GM12878 (cell line): ENCODE measurements at regions not wholly inside any gene's neighbourhood (a gene's known extent, or its start where the extent isn't known, plus 50 kb on each side); places are given as distances from the start of the nearest gene placed in this dataset.
A peak's percentile ranks its signal among the peaks of the same experiment; 100 is the strongest.

Experiments
- ATAC-seq: fragments of 200-7000 bp; cut with Tn5 transposase; 3 replicates; pipeline ENCODE4 v1.9.1; 2020; ENCODE audit warnings: mild to moderate bottlenecking, moderate library complexity
- BruUV-seq: library from RNA; stranded (reverse); fragments of 400-500 nt; replicated peaks from 2 replicates; lab custom pipeline; 2021; lab: Mats Ljungman, UMichigan
- CTCF ChIA-PET: fragments of 300-600 bp; sonication (Branson Sonifier 250); formaldehyde crosslinking; extraction: SDS; loops from one replicate; lab custom pipeline; 2021; ENCODE audit warnings: inconsistent platforms; lab: Yijun Ruan, JAX
- POLR2A ChIA-PET: fragments of 350-600 bp; formaldehyde crosslinking; extraction: SDS; loops from one replicate; lab custom pipeline; 2021; ENCODE audit warnings: inconsistent platforms; lab: Charles Lee
- RAD21 ChIA-PET: fragments of 300-600 bp; sonication (Branson Sonifier 250); formaldehyde crosslinking; loops from one replicate; lab custom pipeline; 2023; ENCODE audit warnings: antibody characterized with exemption; ENCODE audit not compliant: unreplicated experiment; lab: Charles Lee
- SMC1A ChIA-PET: fragments of 300-600 bp; sonication (Branson Sonifier 250); formaldehyde crosslinking; loops from one replicate; lab custom pipeline; 2023; ENCODE audit not compliant: unreplicated experiment, uncharacterized antibody; lab: Charles Lee
- DNase-seq: peaks from one replicate; pipeline ENCODE4 v3.0.0-alpha.2; 2011; ENCODE audit warnings: low read depth, low spot score
- FAIRE-seq: peaks from 3 replicates; lab custom pipeline; 2011; peaks lifted over from hg19 to GRCh38; lab: Jason Lieb, UNC
- H2AFZ ChIP-seq: 2 replicates; pipeline ENCODE4 v1.6.0; 2011; ENCODE audit warnings: low read depth, low read length, control low read depth; ENCODE audit not compliant: control insufficient read depth
- H3K27ac ChIP-seq: 2 replicates; pipeline ENCODE4 v1.5.1; 2011; ENCODE audit warnings: control low read depth; ENCODE audit not compliant: control insufficient read depth, insufficient read depth
- H3K27me3 ChIP-seq, 2 experiments: replicated peaks in 1 of 2; 2 replicates each; pipeline versions ENCODE4 v1.6.0 to v1.6.1; 2011; ENCODE audit warnings: low read length in 1 of 2; ENCODE audit not compliant: control insufficient read depth in 2 of 2, insufficient read depth in 2 of 2
- H3K36me3 ChIP-seq, 2 experiments: 2 replicates each; pipeline ENCODE4 v1.5.1; 2011; ENCODE audit warnings: low read length in 1 of 2; ENCODE audit not compliant: control insufficient read depth in 2 of 2, insufficient read depth in 2 of 2
- H3K4me1 ChIP-seq: 2 replicates; pipeline ENCODE4 v1.6.1; 2011; ENCODE audit warnings: mild to moderate bottlenecking, low read length, moderate library complexity, mixed read lengths; ENCODE audit not compliant: control insufficient read depth, insufficient read depth
- H3K4me2 ChIP-seq: 2 replicates; pipeline ENCODE4 v1.6.0; 2011; ENCODE audit warnings: control low read depth; ENCODE audit not compliant: control insufficient read depth, insufficient read depth
- H3K4me3 ChIP-seq: fragments of 200-600 bp; sonication (generic); 2 replicates; pipeline ENCODE4 v1.5.1; 2016
- H3K79me2 ChIP-seq: 2 replicates; pipeline ENCODE4 v1.6.0; 2011; ENCODE audit warnings: low read length; ENCODE audit not compliant: control insufficient read depth, insufficient read depth
- H3K9ac ChIP-seq: 2 replicates; pipeline ENCODE4 v1.8.0; 2011; ENCODE audit warnings: low read length, control low read depth, mixed read lengths; ENCODE audit not compliant: control insufficient read depth, insufficient read depth
- H3K9me3 ChIP-seq: replicated peaks from 3 replicates; pipeline ENCODE4 v1.5.1; 2011; ENCODE audit warnings: mild to moderate bottlenecking, low read length; ENCODE audit not compliant: control insufficient read depth, insufficient read depth
- H4K20me1 ChIP-seq: 2 replicates; pipeline ENCODE4 v1.6.0; 2011; ENCODE audit not compliant: control insufficient read depth, insufficient read depth
- BHLHE40 ChIP-seq, 2 experiments: fragments of 450-650 bp in 1 of 2; IDR thresholded peaks; 2 replicates each; pipeline ENCODE4 v1.6.1; 2011 to 2017; ENCODE audit warnings: low read depth in 2 of 2, borderline replicate concordance in 1 of 2, improper control_type of control experiment in 1 of 2, low read length in 1 of 2, mild to moderate bottlenecking in 1 of 2
- EGR1 ChIP-seq, 2 experiments: IDR thresholded peaks; 1 replicate in 1 of 2; 2 replicates in 1 of 2; pipeline ENCODE4 v1.6.1; 2011 to 2012; ENCODE audit warnings: low read depth in 2 of 2, low read length in 2 of 2, borderline replicate concordance in 1 of 2, mild to moderate bottlenecking in 1 of 2, moderate library complexity in 1 of 2
- EP300 ChIP-seq, 2 experiments: fragments of 150-350 bp in 1 of 2; IDR thresholded peaks; 2 replicates each; pipeline ENCODE4 v1.6.1; 2011 to 2012; ENCODE audit warnings: low read depth in 2 of 2, low read length in 2 of 2, borderline replicate concordance in 1 of 2, improper control_type of control experiment in 1 of 2, inconsistent platforms in 1 of 2; ENCODE audit not compliant: control insufficient read depth in 1 of 2
- ESRRA ChIP-seq: IDR thresholded peaks from 2 replicates; pipeline ENCODE4 v1.6.1; 2012; ENCODE audit warnings: mild to moderate bottlenecking, low read length, improper control_type of control experiment
- MEF2B ChIP-seq: fragments of 450-650 bp; IDR thresholded peaks from 2 replicates; pipeline ENCODE4 v1.6.1; 2018; ENCODE audit warnings: mild to moderate bottlenecking, moderate library complexity; ENCODE audit not compliant: partially characterized antibody, poor library complexity, severe bottlenecking
- MTA2 ChIP-seq: fragments of 450-650 bp; IDR thresholded peaks from 2 replicates; pipeline ENCODE4 v1.6.1; 2016; ENCODE audit warnings: low read depth, mild to moderate bottlenecking, moderate library complexity
- SPI1 ChIP-seq: IDR thresholded peaks from 2 replicates; pipeline ENCODE4 v1.6.1; 2011; ENCODE audit warnings: low read depth, mild to moderate bottlenecking, low read length, moderate library complexity, borderline replicate concordance; ENCODE audit not compliant: insufficient read depth
- SREBF1 ChIP-seq: IDR thresholded peaks from 2 replicates; pipeline ENCODE4 v1.6.1; 2012; ENCODE audit warnings: mild to moderate bottlenecking, low read length
- TBL1XR1 ChIP-seq: IDR thresholded peaks from 2 replicates; pipeline ENCODE4 v1.6.1; 2012; ENCODE audit warnings: low read depth, low read length, improper control_type of control experiment
- WGBS: methylation state at CpG from one replicate; pipeline ENCODE4 v1.1.6; 2016; ENCODE audit warnings: low lambda C conversion rate; ENCODE audit not compliant: insufficient replicate concordance, insufficient coverage; ENCODE audit errors: missing lambda C conversion rate; 5-methylcytosine and 5-hydroxymethylcytosine counted together
- in situ Hi-C: fragments of 300-500 bp; cut with MboI; formaldehyde crosslinking; loops from 9 replicates; pipeline ENCODE4 v1.14.3; 2018; ENCODE audit warnings: mixed read lengths
- intact Hi-C: fragments of 100-400 bp; cut with micrococcal nuclease; formaldehyde crosslinking; loops from one replicate; pipeline ENCODE4 v1.14.2; 2022; ENCODE audit not compliant: unreplicated experiment
- TF ChIP-seq, protein P1 (sequence below): IDR thresholded peaks from 2 replicates; pipeline ENCODE4 v1.6.1; 2012; ENCODE audit warnings: low read depth, low read length, improper control_type of control experiment
- TF ChIP-seq, protein P2 (sequence below): IDR thresholded peaks from 2 replicates; pipeline ENCODE4 v1.6.1; 2011; ENCODE audit warnings: low read depth, mild to moderate bottlenecking, low read length, moderate library complexity, borderline replicate concordance; ENCODE audit errors: extremely low read depth

DNA sequence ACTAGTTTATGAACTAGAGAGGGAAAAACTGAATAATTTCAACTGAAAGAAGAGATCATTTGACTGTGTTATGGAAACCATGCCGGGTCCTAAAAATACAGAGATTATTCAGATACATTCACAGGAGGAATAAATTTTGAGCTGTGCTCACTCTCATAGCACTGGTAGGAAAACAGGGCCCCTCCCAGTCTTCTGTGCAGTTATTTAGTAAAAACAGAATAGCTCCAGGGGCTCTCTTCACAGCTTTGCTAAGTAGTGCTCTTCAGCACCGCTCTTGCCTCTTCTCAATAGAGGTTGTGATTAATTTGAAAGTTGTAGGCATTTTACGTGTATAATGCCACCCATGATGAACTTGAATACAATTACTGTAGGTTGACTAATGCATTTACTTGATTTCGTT, 435.9 kb upstream of the PDE3A start (continued):
- TF ChIP-seq TBL1XR1, result no peak

DNA sequence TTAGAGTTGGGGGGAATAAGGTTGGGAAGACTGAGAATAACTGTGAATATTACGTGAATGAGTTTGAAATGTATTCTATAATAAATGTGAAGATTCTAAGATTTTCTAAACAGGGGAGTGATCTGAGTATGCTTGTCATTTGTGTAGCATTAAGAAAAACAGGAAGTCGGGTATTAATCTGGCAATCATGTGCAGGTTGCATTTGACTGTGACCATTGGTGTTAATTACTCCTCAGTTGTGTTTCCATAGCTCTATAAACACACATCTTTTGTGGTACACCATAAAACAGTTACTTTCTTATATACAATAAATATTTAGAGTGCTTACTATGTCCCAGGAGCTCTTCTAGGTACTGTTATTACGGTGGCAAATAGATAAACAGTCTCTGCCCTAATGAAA, 434.4 kb upstream of the PDE3A start:
- ChIA-PET POLR2A (no interaction called here), CTCF (interaction anchor here (1.0 to 1.4 kb wide), 2 partner anchors 188 to 287 kb away, joined by 3 to 4 read pairs; no protein-coding TSS in a partner anchor), SMC1A (interaction anchor here (0.8 to 1.6 kb wide), 4 partner anchors 10 to 417 kb away, joined by 3 to 5 read pairs (median 4); no protein-coding TSS in a partner anchor), RAD21 (interaction anchor here (1.5 kb wide), 1 partner anchor 11 kb away, joined by 3 read pairs; no protein-coding TSS in a partner anchor)
- no peak overlapping the region for H3K4me3 ChIP-seq
- H3K9ac ChIP-seq, result no peak overlapping the region
- no peaks in the 10 kb centered on the region for H3K79me2 ChIP-seq
- FAIRE-seq, result no peak
- no peak for DNase-seq
- ATAC-seq, result peak; percentile 56
- no peaks in the 10 kb centered on the region for H4K20me1 ChIP-seq
- no peak overlapping the region for H2AFZ ChIP-seq
- no peak overlapping the region for H3K4me2 ChIP-seq
- no peaks in the 10 kb centered on the region for H3K36me3 ChIP-seq
- in situ Hi-C loops, result no loop called here
- 21% methylated on average over 3 of the region's 3 CpGs for WGBS
- intact Hi-C loops, result no loop called here
- no TSS peak for BruUV-seq
- no peaks in the 10 kb centered on the region for H3K27me3 ChIP-seq
- H3K4me1 ChIP-seq, result no peaks in the 10 kb centered on the region
- no peaks in the 10 kb centered on the region for H3K9me3 ChIP-seq
- H3K27ac ChIP-seq, result no peak overlapping the region
- TF ChIP-seq, protein P1, sequence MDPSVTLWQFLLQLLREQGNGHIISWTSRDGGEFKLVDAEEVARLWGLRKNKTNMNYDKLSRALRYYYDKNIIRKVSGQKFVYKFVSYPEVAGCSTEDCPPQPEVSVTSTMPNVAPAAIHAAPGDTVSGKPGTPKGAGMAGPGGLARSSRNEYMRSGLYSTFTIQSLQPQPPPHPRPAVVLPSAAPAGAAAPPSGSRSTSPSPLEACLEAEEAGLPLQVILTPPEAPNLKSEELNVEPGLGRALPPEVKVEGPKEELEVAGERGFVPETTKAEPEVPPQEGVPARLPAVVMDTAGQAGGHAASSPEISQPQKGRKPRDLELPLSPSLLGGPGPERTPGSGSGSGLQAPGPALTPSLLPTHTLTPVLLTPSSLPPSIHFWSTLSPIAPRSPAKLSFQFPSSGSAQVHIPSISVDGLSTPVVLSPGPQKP, result no peak
- TF ChIP-seq, protein P2, sequence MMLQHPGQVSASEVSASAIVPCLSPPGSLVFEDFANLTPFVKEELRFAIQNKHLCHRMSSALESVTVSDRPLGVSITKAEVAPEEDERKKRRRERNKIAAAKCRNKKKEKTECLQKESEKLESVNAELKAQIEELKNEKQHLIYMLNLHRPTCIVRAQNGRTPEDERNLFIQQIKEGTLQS, result no peak
- TF ChIP-seq MTA2 (peak; percentile 56), EGR1 (IDR thresholded peaks at IDR 0.05; ENCODE audit: borderline replicate concordance in 1 of 2, low read depth in 2 of 2, low read length in 2 of 2) (no peak), EP300 (IDR thresholded peaks at IDR 0.05; ENCODE audit: borderline replicate concordance in 1 of 2, control insufficient read depth in 1 of 2, low read depth in 2 of 2, low read length in 2 of 2) (0 out of 4 replicates have a peak, but pooled peaks of 1 of the 2 experiments have one; percentile 9), MEF2B (no peak), SREBF1 (0 out of 2 replicates have a peak, but pooled peaks have one; percentile 25), BHLHE40 (IDR thresholded peaks at IDR 0.05; ENCODE audit: borderline replicate concordance in 1 of 2, low read depth in 2 of 2, low read length in 1 of 2) (peak; percentile 29 to 60; a peak in 1 of 4 replicates), SPI1 (peak; percentile 70; the same call in 1 of the 2 replicates), ESRRA (no peak)
